Right atrium auricular region (tissue), 2 donors: ENCODE measurements at regions not wholly inside any gene's neighbourhood (a gene's known extent, or its start where the extent isn't known, plus 50 kb on each side); places are given as distances from the start of the nearest gene placed in this dataset.
"Not testable (repeated sequence)": the region's sequence is repeated elsewhere in the genome, so short reads cannot be mapped to it uniquely, and the experiment has no call there.

ENCODE experiments used
- DNase-seq: peaks from one replicate; pipeline ENCODE4 v3.0.0-alpha.2; 2019; ENCODE audit warnings: low spot score
- H3K27ac ChIP-seq, 2 donors: fragments of 200-600 bp; sonication (generic); 1 replicate in 1 of 2; 2 replicates in 1 of 2; pipeline ENCODE4 v1.5.1; 2016 to 2019
- H3K27me3 ChIP-seq, 2 donors: fragments of 200-600 bp; sonication (generic); one replicate each; pipeline versions ENCODE4 v1.5.1 to v1.6.0; 2017 to 2019
- H3K36me3 ChIP-seq: fragments of 200-600 bp; sonication (generic); one replicate; pipeline ENCODE4 v1.5.1; 2016
- H3K4me1 ChIP-seq, 2 donors: fragments of 200-600 bp; sonication (generic); one replicate each; pipeline versions ENCODE4 v1.5.1 to v1.6.0; 2017 to 2019
- H3K4me3 ChIP-seq, 2 donors: fragments of 200-600 bp; sonication (generic); 1 replicate in 1 of 2; 2 replicates in 1 of 2; pipeline ENCODE4 v1.5.1; 2017 to 2019; ENCODE audit warnings: mild to moderate bottlenecking in 1 of 2, moderate library complexity in 1 of 2
- H3K9me3 ChIP-seq, 2 donors: fragments of 200-600 bp; sonication (generic); one replicate each; pipeline ENCODE4 v1.5.1; 2019
- TF ChIP-seq, protein P1 (sequence below), 2 donors: fragments of 200-600 bp; sonication (generic); IDR thresholded peaks; one replicate each; pipeline ENCODE4 v1.5.1; 2019; ENCODE audit warnings: antibody characterized with exemption in 2 of 2

DNA sequence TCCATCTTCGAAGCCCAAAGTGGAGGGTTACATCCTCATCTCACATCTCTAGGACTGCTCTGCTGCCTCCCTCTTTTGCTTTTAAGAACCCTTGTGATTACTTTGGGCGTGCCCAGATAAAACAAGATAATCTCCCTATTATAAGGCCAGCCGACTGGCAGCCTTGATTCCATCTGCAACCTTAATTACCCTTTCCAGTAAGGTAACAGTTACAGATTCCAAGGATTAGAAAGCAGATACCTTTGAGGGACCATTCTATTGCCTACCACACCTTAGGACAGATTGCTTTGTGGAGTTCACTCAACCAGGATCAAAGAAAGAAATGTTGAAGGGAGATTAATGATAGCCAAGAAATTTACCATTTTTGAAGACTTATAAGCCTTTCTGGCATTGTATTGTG is 250.8 kb upstream of the ACVR2A start:
- Histone ChIP-seq H3K4me3 (no peak overlapping the region), H3K9me3 (peaks cover 0 to 12% of the 10 kb centered on the region in 2 donors), H3K27ac (no peak overlapping the region), H3K36me3 (no peaks in the 10 kb centered on the region), H3K4me1 (no peaks in the 10 kb centered on the region), H3K27me3 (no peaks in the 10 kb centered on the region)
- no peak for DNase-seq
- TF ChIP-seq, protein P1, sequence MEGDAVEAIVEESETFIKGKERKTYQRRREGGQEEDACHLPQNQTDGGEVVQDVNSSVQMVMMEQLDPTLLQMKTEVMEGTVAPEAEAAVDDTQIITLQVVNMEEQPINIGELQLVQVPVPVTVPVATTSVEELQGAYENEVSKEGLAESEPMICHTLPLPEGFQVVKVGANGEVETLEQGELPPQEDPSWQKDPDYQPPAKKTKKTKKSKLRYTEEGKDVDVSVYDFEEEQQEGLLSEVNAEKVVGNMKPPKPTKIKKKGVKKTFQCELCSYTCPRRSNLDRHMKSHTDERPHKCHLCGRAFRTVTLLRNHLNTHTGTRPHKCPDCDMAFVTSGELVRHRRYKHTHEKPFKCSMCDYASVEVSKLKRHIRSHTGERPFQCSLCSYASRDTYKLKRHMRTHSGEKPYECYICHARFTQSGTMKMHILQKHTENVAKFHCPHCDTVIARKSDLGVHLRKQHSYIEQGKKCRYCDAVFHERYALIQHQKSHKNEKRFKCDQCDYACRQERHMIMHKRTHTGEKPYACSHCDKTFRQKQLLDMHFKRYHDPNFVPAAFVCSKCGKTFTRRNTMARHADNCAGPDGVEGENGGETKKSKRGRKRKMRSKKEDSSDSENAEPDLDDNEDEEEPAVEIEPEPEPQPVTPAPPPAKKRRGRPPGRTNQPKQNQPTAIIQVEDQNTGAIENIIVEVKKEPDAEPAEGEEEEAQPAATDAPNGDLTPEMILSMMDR (IDR thresholded peaks at IDR 0.05), result no peak

DNA sequence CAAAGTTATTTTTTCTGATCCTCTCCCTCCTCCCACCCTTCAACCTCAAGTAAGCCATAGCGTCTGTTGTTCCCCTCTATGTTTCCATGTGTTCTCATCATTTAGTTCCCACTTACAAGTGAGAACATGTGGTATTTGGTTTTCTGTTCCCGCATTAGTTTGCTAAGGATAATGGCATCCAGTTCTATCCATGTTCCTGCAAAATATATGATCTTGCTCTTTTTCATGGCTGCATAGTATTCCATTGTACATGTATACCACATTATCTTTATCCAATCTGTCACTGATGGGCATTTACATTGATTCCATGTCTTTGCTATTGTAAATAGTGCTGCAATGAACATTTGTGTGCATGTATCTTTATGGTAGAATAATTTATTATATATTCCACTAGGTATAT is 252.0 kb upstream of the ACVR2A start:
- H3K27me3 ChIP-seq, H3K36me3 ChIP-seq, H3K27ac ChIP-seq, H3K4me3 ChIP-seq, DNase-seq, H3K4me1 ChIP-seq: not testable (repeated sequence)
- H3K9me3 ChIP-seq, result peaks cover 0 to 12% of the 10 kb centered on the region in 2 donors

DNA sequence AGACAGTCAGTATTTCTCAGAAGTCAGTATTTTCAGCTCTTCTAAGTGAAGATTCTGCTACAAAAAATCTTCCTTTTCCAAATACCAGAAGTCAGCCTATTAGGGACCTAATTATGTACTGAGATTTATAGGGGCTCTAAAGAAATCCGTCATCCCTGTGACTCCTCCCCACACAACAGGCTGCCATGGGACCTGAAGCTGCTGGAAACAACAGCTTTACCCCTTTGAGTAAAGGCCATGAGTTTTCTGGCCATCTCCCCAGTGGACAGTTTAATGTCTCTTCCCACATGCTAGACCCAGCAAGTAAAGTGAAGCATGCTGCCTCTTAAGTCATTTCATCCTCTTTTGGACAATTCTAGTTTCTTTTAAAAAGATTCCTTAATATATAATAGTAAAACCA is 255.7 kb upstream of the ACVR2A start:
- H3K4me3 ChIP-seq, result no peak overlapping the region
- no peaks in the 10 kb centered on the region for H3K27me3 ChIP-seq
- no peaks in the 10 kb centered on the region for H3K36me3 ChIP-seq
- DNase-seq, result no peak
- no peak overlapping the region for H3K27ac ChIP-seq
- H3K9me3 ChIP-seq, result peaks cover 0 to 12% of the 10 kb centered on the region in 2 donors
- TF ChIP-seq, protein P1 (IDR thresholded peaks at IDR 0.05), result no peak
- no peaks in the 10 kb centered on the region for H3K4me1 ChIP-seq

DNA sequence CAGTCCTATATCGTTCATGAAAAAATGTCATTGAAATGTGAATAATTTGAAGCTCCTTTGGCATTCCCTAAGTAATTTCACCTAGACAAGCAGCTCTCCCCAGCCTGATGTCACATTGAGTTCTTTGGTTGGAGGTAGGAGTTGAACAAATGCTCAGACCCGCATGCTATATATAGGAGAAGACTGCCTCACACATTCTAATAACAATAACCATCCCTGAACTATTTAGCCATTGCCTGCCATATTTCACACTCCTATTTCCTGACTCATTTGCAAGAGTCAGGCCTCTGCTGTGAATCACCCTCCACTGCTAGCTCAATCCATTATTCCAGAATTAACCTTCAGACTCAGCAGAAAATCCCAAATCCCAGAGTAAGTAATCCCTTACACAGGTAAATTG is 256.6 kb upstream of the ACVR2A start:
- Histone ChIP-seq H3K9me3 (peaks cover 0 to 12% of the 10 kb centered on the region in 2 donors), H3K4me1 (no peaks in the 10 kb centered on the region)

DNA sequence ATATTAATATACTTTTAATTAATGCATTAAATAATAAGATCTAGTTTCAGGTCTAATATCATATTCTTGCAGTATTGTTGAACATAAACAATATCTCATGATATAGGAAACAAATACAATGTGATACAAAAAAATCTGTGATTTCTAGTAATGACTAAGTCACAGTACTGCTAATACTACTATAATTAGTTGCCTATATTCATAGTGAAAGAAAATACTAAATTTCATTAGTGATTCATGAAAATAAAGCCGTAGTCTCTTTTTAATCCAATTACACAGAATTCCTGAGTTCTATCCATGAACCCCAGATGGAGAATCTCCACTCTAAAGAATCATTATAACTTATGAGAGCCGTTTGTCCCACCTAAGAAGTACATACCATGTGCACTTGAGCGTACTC is 266.3 kb upstream of the ACVR2A start:
- Histone ChIP-seq H3K27ac (no peak overlapping the region), H3K4me3 (no peak overlapping the region), H3K36me3 (no peaks in the 10 kb centered on the region), H3K9me3 (no peaks in the 10 kb centered on the region), H3K27me3 (no peaks in the 10 kb centered on the region), H3K4me1 (no peaks in the 10 kb centered on the region)
- TF ChIP-seq, protein P1 (IDR thresholded peaks at IDR 0.05), result no peak
- DNase-seq, result no peak

More for the DNA sequence above, 256.6 kb upstream of the ACVR2A start:
- TF ChIP-seq, protein P1 (IDR thresholded peaks at IDR 0.05), result no peak
- H3K36me3 ChIP-seq, result no peaks in the 10 kb centered on the region
- no peaks in the 10 kb centered on the region for H3K27me3 ChIP-seq
- no peak overlapping the region for H3K27ac ChIP-seq
- H3K4me3 ChIP-seq, result no peak overlapping the region
- DNase-seq, result no peak

DNA sequence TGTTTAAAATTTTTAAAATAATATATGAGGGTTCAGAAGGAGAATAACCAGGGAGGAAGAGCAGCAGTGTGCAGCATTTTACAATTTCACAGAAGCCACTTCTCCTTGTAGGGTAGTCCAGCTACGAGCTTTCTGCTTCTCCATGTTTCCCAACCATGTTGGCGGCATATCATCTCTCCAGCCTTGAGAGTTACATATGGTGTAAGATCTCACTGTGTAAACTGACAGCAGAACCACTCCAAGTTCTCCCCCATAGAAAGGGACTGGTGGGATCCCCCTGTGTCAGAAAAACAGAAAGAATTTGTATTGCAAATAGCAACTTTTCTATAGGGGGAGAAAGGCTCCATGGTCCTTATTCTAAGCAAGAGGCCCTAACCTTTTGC is 266.8 kb upstream of the ACVR2A start:
- DNase-seq, result no peak
- Histone ChIP-seq H3K36me3 (no peaks in the 10 kb centered on the region), H3K27me3 (no peaks in the 10 kb centered on the region), H3K9me3 (no peaks in the 10 kb centered on the region), H3K4me1 (no peaks in the 10 kb centered on the region), H3K4me3 (no peak overlapping the region), H3K27ac (no peak overlapping the region)
- TF ChIP-seq, protein P1 (IDR thresholded peaks at IDR 0.05), result no peak
